Activated CD4-positive, CD25-positive, alpha-beta regulatory T cell (primary cell): ENCODE measurements at regions not wholly inside any gene's neighbourhood (a gene's known extent, or its start where the extent isn't known, plus 50 kb on each side); places are given as distances from the start of the nearest gene placed in this dataset.
"Not testable (repeated sequence)": the region's sequence is repeated elsewhere in the genome, so short reads cannot be mapped to it uniquely, and the experiment has no call there.

ENCODE experiments used
- DNase-seq, 4 experiments: peaks; one replicate each; lab custom pipeline; 2025; lab: John Stamatoyannopoulos, UW

GRCh38 chr6:1445650-1446330 lies 56.4 kb downstream of the FOXF2 start:
- DNase-seq = no peak

- no peak for DNase-seq
Observed at GRCh38 chr6:1449896-1450295, 60.5 kb downstream of the FOXF2 start.

GRCh38 chr6:1453024-1453423 lies 63.6 kb downstream of the FOXF2 start:
- DNase-seq = no peak

- not testable (repeated sequence) for DNase-seq
Observed at GRCh38 chr6:1456816-1457215, 67.4 kb downstream of the FOXF2 start.

- DNase-seq = no peak
Observed at GRCh38 chr6:1461207-1461606, 71.8 kb downstream of the FOXF2 start.

- no peak for DNase-seq
Observed at GRCh38 chr6:1461736-1462135, 72.4 kb downstream of the FOXF2 start.

GRCh38 chr6:1463275-1463674 lies 73.9 kb downstream of the FOXF2 start:
- no peak for DNase-seq

GRCh38 chr6:1463751-1464426 lies 74.5 kb downstream of the FOXF2 start:
- no peak for DNase-seq

GRCh38 chr6:1464781-1465370 lies 75.5 kb downstream of the FOXF2 start:
- no peak for DNase-seq

- DNase-seq = no peak
Observed at GRCh38 chr6:1468126-1468525, 78.8 kb downstream of the FOXF2 start.

- DNase-seq = no peak
Observed at GRCh38 chr6:1470040-1470439, 80.7 kb downstream of the FOXF2 start.

GRCh38 chr6:1472643-1473042 lies 83.3 kb downstream of the FOXF2 start:
- no peak for DNase-seq

- no peak for DNase-seq
Observed at GRCh38 chr6:1473166-1473565, 83.8 kb downstream of the FOXF2 start.

GRCh38 chr6:1473598-1473997 lies 84.2 kb downstream of the FOXF2 start:
- no peak for DNase-seq

GRCh38 chr6:1474205-1474604 lies 84.8 kb downstream of the FOXF2 start:
- DNase-seq = no peak

GRCh38 chr6:1475174-1475573 lies 85.8 kb downstream of the FOXF2 start:
- DNase-seq = no peak

GRCh38 chr6:1477432-1478090 lies 88.2 kb downstream of the FOXF2 start:
- DNase-seq = no peak

GRCh38 chr6:1478163-1478826 lies 88.9 kb downstream of the FOXF2 start:
- not testable (repeated sequence) for DNase-seq

- DNase-seq = no peak
Observed at GRCh38 chr6:1479095-1479494, 89.7 kb downstream of the FOXF2 start.

- no peak for DNase-seq
Observed at GRCh38 chr6:1479601-1480221, 90.3 kb downstream of the FOXF2 start.

GRCh38 chr6:1481286-1481685 lies 91.9 kb downstream of the FOXF2 start:
- DNase-seq = no peak
